ENCODE measurements at regions not wholly inside any gene's neighbourhood (a gene's known extent, or its start where the extent isn't known, plus 50 kb on each side); places are given as distances from the start of the nearest gene placed in this dataset.
A peak's percentile ranks its signal among the peaks of the same experiment; 100 is the strongest.

DNA sequence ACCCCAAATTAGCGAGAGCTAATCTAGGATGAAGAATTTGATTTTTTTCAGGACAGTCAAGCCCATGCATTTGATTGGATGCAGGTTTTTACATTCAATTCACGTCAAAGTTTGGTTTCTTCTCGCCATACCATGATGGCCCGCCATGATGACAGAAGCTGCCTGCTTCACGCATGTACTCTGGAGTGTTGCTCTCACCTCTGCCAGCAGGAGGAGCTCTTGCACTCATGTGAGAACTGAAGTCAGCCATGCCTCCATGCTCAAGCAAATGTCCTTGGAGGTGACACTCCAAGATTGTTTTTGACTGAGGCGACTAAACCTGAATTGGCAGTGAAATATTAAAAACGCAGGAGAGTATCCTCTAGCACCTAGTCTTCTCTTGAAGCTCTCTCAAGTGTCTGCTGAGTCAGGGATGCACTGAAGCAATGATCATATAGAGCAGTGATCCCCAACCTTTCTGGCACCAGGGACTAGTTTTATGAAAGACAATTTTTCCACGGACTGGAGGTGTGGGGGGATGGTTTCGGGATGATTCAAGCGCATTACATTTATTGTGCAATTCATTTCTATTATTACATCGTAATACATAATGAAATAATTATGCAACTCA is 120.9 kb downstream of the SAMMSON start:
- TF ChIP-seq, protein P1, sequence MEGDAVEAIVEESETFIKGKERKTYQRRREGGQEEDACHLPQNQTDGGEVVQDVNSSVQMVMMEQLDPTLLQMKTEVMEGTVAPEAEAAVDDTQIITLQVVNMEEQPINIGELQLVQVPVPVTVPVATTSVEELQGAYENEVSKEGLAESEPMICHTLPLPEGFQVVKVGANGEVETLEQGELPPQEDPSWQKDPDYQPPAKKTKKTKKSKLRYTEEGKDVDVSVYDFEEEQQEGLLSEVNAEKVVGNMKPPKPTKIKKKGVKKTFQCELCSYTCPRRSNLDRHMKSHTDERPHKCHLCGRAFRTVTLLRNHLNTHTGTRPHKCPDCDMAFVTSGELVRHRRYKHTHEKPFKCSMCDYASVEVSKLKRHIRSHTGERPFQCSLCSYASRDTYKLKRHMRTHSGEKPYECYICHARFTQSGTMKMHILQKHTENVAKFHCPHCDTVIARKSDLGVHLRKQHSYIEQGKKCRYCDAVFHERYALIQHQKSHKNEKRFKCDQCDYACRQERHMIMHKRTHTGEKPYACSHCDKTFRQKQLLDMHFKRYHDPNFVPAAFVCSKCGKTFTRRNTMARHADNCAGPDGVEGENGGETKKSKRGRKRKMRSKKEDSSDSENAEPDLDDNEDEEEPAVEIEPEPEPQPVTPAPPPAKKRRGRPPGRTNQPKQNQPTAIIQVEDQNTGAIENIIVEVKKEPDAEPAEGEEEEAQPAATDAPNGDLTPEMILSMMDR (IDR thresholded peaks at IDR 0.05): peak; percentile 45 to 48
- DNase-seq: peak; percentile 79

DNA sequence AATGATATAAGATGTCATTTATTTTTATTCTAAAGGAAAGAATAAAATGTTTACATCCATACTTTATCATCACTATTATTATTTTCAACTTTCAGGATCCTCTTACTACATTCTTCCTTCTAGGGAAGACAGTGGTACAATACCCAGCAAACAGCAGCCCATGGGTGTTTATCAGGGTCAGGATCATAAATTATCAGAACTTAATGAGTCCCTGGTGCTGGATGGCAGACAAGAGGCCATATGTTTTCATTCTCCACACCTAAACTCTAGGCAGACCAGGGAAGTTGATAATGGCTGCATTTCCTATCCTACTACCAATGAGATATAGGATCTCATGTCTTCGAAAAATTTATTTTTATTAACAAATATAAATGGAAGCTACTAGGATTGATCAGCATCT is 127.7 kb downstream of the SAMMSON start:
- DNase-seq: no peak
- Histone ChIP-seq H3K4me1 (no peaks in the 10 kb centered on the region), H3K36me3 (no peaks in the 10 kb centered on the region), H3K27ac (no peak overlapping the region), H3K4me3 (no peak overlapping the region), H3K27me3 (no peaks in the 10 kb centered on the region), H3K9me3 (no peaks in the 10 kb centered on the region)
- intact Hi-C loops (cut with DNase I; ENCODE audit: low total_unique reads): no loop called here
- TF ChIP-seq, protein P1 (IDR thresholded peaks at IDR 0.05): no peak

More for the DNA sequence above, 120.9 kb downstream of the SAMMSON start:
- H3K27ac ChIP-seq: no peak overlapping the region
- no peak overlapping the region for H3K4me3 ChIP-seq
- no peaks in the 10 kb centered on the region for H3K4me1 ChIP-seq
- no peaks in the 10 kb centered on the region for H3K9me3 ChIP-seq
- no peaks in the 10 kb centered on the region for H3K27me3 ChIP-seq
- intact Hi-C loops (cut with DNase I; ENCODE audit: low total_unique reads): no loop called here
- no peaks in the 10 kb centered on the region for H3K36me3 ChIP-seq

DNA sequence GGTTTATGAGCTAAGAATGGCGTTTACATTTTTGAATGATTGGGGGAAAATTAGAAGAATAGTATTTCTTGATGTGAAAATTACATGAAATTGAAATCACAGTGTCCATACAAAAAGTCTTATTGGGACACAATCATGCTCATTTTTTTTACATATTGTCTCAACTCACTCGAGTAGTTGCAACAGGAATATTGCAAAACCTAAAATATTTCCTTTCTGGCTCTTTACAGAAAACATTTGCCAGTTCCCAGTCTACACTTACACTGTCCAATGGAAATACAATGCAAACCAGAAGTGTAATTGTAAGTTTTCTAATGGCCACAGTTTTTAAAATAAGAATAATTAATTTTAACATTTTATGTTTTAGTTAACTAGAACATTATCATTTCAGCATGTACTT is 137.8 kb downstream of the SAMMSON start:
- Histone ChIP-seq H3K27ac (no peak overlapping the region), H3K9me3 (no peaks in the 10 kb centered on the region), H3K27me3 (no peaks in the 10 kb centered on the region), H3K4me1 (no peaks in the 10 kb centered on the region), H3K4me3 (no peak overlapping the region), H3K36me3 (no peaks in the 10 kb centered on the region)
- intact Hi-C loops (cut with DNase I; ENCODE audit: low total_unique reads): loop anchor here (5.0 kb wide), 1 partner anchor 1365 kb away; no protein-coding TSS in a partner anchor
- TF ChIP-seq, protein P1 (IDR thresholded peaks at IDR 0.05): no peak
- no peak for DNase-seq

DNA sequence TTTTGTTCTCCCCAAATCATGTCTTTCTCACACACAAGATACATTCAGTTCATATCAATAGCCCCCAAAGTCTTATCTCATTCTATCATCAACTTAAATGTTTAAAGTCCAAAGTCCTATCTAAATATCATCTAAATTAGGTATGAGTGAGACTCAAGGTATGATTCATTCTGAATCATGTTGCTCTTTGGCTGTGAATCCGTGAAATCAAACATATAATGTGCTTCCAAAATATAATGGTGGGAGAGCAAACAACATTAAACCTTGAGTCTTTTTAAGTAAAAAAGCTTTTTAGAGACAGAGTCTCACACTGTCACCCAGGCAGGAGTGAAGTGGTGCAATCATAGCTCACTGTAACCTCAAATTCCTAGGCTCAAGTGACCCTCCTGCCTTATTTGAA is 139.1 kb downstream of the SAMMSON start:
- Histone ChIP-seq H3K4me3 (no peak overlapping the region), H3K27me3 (no peaks in the 10 kb centered on the region), H3K27ac (no peak overlapping the region), H3K36me3 (no peaks in the 10 kb centered on the region), H3K9me3 (no peaks in the 10 kb centered on the region), H3K4me1 (no peaks in the 10 kb centered on the region)
- DNase-seq: no peak
- TF ChIP-seq, protein P1 (IDR thresholded peaks at IDR 0.05): no peak
- intact Hi-C loops (cut with DNase I; ENCODE audit: low total_unique reads): loop anchor here (5.0 kb wide), 1 partner anchor 1364 kb away; no protein-coding TSS in a partner anchor
